ENCODE measurements at regions not wholly inside any gene's neighbourhood (a gene's known extent, or its start where the extent isn't known, plus 50 kb on each side); places are given as distances from the start of the nearest gene placed in this dataset.

DNA sequence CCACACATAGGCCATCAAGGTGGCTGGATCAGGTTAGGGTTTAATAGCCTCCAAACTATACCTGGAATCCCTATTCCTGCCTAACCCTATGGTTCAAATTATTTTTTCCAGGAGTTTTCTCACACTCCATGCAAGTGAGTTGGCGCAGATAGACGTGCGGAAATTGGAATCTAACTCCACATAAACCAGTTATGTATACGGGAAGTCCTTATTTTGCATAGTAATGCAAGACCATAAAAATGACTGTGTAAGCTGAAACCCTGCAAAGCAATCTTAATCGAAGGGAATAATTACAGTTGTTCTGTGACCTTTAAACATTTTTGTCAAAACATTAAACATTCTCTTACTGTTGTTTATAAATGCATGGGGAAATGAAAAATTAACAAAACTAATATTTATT is 200.1 kb upstream of the SIX2 start:
- DNase-seq (ENCODE audit: low spot score) (no peak), ATAC-seq (ENCODE audit: insufficient number of reproducible peaks, low FRiP score, low read depth) (no peak)
- Histone ChIP-seq H3K4me3 (no peak overlapping the region), H3K36me3 (no peaks in the 10 kb centered on the region), H3K27me3 (replicated peaks; ENCODE audit: insufficient read depth) (no peaks in the 10 kb centered on the region), H3K9me3 (no peaks in the 10 kb centered on the region), H3K27ac (no peak overlapping the region), H3K4me1 (ENCODE audit: control insufficient read depth in 1 of 2, low read depth in 2 of 2) (peaks cover 0 to 11% of the 10 kb centered on the region in 2 donors)
- no peak for TF ChIP-seq CTCF (IDR thresholded peaks at IDR 0.05)

DNA sequence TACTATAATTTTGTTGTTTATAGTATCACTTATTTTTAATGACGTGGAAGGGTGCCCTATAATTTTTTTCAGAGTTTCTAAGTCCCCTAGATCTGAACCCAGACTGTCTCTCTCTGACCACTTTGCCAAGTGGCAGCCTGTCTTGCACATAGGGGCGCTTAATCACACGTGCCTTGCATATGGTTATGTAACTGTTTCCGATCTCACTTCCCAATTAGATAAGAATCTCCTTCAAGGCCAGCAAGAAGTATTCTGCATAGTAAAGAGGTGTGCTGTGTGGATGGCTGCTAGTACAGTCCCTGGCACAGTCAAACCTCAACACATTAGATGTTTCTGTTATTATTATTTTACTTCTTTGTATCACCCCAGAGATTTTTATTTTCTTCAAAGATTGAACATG is 197.8 kb upstream of the SIX2 start:
- H3K9me3 ChIP-seq, result no peaks in the 10 kb centered on the region
- no peaks in the 10 kb centered on the region for H3K27me3 ChIP-seq (replicated peaks; ENCODE audit: insufficient read depth)
- TF ChIP-seq CTCF (IDR thresholded peaks at IDR 0.05), result no peak
- ATAC-seq (ENCODE audit: insufficient number of reproducible peaks, low FRiP score, low read depth), result no peak
- no peak overlapping the region for H3K27ac ChIP-seq
- no peaks in the 10 kb centered on the region for H3K36me3 ChIP-seq
- H3K4me1 ChIP-seq (ENCODE audit: control insufficient read depth in 1 of 2, low read depth in 2 of 2), result no peaks in the 10 kb centered on the region
- no peak for DNase-seq (ENCODE audit: low spot score)
- no peak overlapping the region for H3K4me3 ChIP-seq

GRCh38 chr2:45205985-45206384 is 196.7 kb upstream of the SIX2 start:
- H3K27me3 ChIP-seq (replicated peaks; ENCODE audit: insufficient read depth), result no peaks in the 10 kb centered on the region
- peaks cover 3% of the 10 kb centered on the region for H3K9me3 ChIP-seq
- no peaks in the 10 kb centered on the region for H3K4me1 ChIP-seq (ENCODE audit: control insufficient read depth in 1 of 2, low read depth in 2 of 2)
- DNase-seq (ENCODE audit: low spot score), result no peak
- H3K27ac ChIP-seq, result no peak overlapping the region
- no peak for ATAC-seq (ENCODE audit: insufficient number of reproducible peaks, low FRiP score, low read depth)
- no peaks in the 10 kb centered on the region for H3K36me3 ChIP-seq
- H3K4me3 ChIP-seq, result no peak overlapping the region
- no peak for TF ChIP-seq CTCF (IDR thresholded peaks at IDR 0.05)

DNA sequence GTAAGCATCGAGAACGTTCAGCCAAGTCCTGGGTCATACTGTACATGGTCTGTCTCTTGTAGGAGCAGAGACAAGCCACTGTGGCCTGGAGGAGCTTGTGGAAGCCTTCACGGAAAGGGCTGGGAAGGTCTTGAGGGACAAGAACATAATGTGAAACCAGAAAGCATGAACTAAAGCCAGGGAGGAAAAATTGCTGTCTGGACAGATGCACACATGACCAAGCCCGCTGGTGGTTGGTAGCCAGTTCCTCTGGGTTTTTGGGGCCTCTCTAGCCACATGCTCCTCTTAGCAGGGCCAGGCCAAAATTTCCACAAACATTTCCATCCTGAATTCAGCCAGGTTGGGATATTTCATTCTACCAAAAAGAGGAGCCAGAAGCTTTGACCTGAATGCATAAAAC is 196.2 kb upstream of the SIX2 start:
- no peaks in the 10 kb centered on the region for H3K36me3 ChIP-seq
- no peak for TF ChIP-seq CTCF (IDR thresholded peaks at IDR 0.05)
- H3K27ac ChIP-seq, result no peak overlapping the region
- H3K9me3 ChIP-seq, result peaks cover 3% of the 10 kb centered on the region
- ATAC-seq (ENCODE audit: insufficient number of reproducible peaks, low FRiP score, low read depth) (no peak), DNase-seq (ENCODE audit: low spot score) (no peak)
- no peaks in the 10 kb centered on the region for H3K27me3 ChIP-seq (replicated peaks; ENCODE audit: insufficient read depth)
- H3K4me1 ChIP-seq (ENCODE audit: control insufficient read depth in 1 of 2, low read depth in 2 of 2), result no peaks in the 10 kb centered on the region
- H3K4me3 ChIP-seq, result no peak overlapping the region

GRCh38 chr2:45203400-45203799 is 194.1 kb upstream of the SIX2 start:
- Histone ChIP-seq H3K27ac (no peak overlapping the region), H3K27me3 (replicated peaks; ENCODE audit: insufficient read depth) (no peaks in the 10 kb centered on the region), H3K4me3 (no peak overlapping the region), H3K4me1 (ENCODE audit: control insufficient read depth in 1 of 2, low read depth in 2 of 2) (no peaks in the 10 kb centered on the region), H3K9me3 (peaks cover 3% of the 10 kb centered on the region), H3K36me3 (no peaks in the 10 kb centered on the region)
- TF ChIP-seq CTCF (IDR thresholded peaks at IDR 0.05), result no peak
- no peak for DNase-seq (ENCODE audit: low spot score)
- ATAC-seq (ENCODE audit: insufficient number of reproducible peaks, low FRiP score, low read depth), result no peak

All from thoracic aorta (tissue), 2 donors.